ENCODE measurements at regions not wholly inside any gene's neighbourhood (a gene's known extent, or its start where the extent isn't known, plus 50 kb on each side); places are given as distances from the start of the nearest gene placed in this dataset.

- H2AFZ ChIP-seq (ENCODE audit: low read length), result no peak overlapping the region
Measured at GRCh38 chr1:221532071-221532773, 209.7 kb downstream of the DUSP10 start.

GRCh38 chr1:221541296-221541695 is 200.6 kb downstream of the DUSP10 start:
- no peak overlapping the region for H3K4me3 ChIP-seq (ENCODE audit: low read depth, low read length, poor library complexity, severe bottlenecking)
- no peaks in the 10 kb centered on the region for H3K79me2 ChIP-seq (ENCODE audit: insufficient read depth, low read length)
- no peak overlapping the region for H3K4me2 ChIP-seq (ENCODE audit: low read length)
- H3K27ac ChIP-seq (ENCODE audit: low read depth, low read length, poor library complexity, severe bottlenecking), result no peak overlapping the region
- TF ChIP-seq EZH2 (IDR thresholded peaks at IDR 0.05; ENCODE audit: borderline replicate concordance, low read length), result no peak
- TF ChIP-seq, protein P1, sequence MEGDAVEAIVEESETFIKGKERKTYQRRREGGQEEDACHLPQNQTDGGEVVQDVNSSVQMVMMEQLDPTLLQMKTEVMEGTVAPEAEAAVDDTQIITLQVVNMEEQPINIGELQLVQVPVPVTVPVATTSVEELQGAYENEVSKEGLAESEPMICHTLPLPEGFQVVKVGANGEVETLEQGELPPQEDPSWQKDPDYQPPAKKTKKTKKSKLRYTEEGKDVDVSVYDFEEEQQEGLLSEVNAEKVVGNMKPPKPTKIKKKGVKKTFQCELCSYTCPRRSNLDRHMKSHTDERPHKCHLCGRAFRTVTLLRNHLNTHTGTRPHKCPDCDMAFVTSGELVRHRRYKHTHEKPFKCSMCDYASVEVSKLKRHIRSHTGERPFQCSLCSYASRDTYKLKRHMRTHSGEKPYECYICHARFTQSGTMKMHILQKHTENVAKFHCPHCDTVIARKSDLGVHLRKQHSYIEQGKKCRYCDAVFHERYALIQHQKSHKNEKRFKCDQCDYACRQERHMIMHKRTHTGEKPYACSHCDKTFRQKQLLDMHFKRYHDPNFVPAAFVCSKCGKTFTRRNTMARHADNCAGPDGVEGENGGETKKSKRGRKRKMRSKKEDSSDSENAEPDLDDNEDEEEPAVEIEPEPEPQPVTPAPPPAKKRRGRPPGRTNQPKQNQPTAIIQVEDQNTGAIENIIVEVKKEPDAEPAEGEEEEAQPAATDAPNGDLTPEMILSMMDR (IDR thresholded peaks at IDR 0.05; ENCODE audit: low read length), result no peak
- H3K9me2 ChIP-seq (ENCODE audit: low read depth, low read length), result no peaks in the 10 kb centered on the region
- no peak overlapping the region for H2AFZ ChIP-seq (ENCODE audit: low read length)
- H4K20me1 ChIP-seq (ENCODE audit: insufficient read depth, low read length), result no peaks in the 10 kb centered on the region
- no peaks in the 10 kb centered on the region for H3K27me3 ChIP-seq (ENCODE audit: insufficient read depth, low read length)
- H3F3A ChIP-seq (ENCODE audit: insufficient read depth, low read length), result no peaks in the 10 kb centered on the region
- H3K9me3 ChIP-seq (ENCODE audit: low read length), result no peaks in the 10 kb centered on the region
- H3K36me3 ChIP-seq (ENCODE audit: insufficient read depth, low read length), result no peaks in the 10 kb centered on the region
- H3K9ac ChIP-seq (ENCODE audit: low read length), result no peak overlapping the region
- H3K4me1 ChIP-seq (ENCODE audit: insufficient read depth, low read length, severe bottlenecking), result no peaks in the 10 kb centered on the region

More at GRCh38 chr1:221532071-221532773, 209.7 kb downstream of the DUSP10 start:
- Histone ChIP-seq H4K20me1 (ENCODE audit: insufficient read depth, low read length) (no peaks in the 10 kb centered on the region), H3K79me2 (ENCODE audit: insufficient read depth, low read length) (no peaks in the 10 kb centered on the region), H3K4me1 (ENCODE audit: insufficient read depth, low read length, severe bottlenecking) (no peaks in the 10 kb centered on the region), H3K9me2 (ENCODE audit: low read depth, low read length) (no peaks in the 10 kb centered on the region), H3K36me3 (ENCODE audit: insufficient read depth, low read length) (no peaks in the 10 kb centered on the region), H3K4me3 (ENCODE audit: low read depth, low read length, poor library complexity, severe bottlenecking) (no peak overlapping the region), H3K9ac (ENCODE audit: low read length) (no peak overlapping the region), H3K4me2 (ENCODE audit: low read length) (no peak overlapping the region), H3F3A (ENCODE audit: insufficient read depth, low read length) (no peaks in the 10 kb centered on the region), H3K27me3 (ENCODE audit: insufficient read depth, low read length) (no peaks in the 10 kb centered on the region), H3K27ac (ENCODE audit: low read depth, low read length, poor library complexity, severe bottlenecking) (no peak overlapping the region), H3K9me3 (ENCODE audit: low read length) (no peaks in the 10 kb centered on the region)
- TF ChIP-seq, protein P1 (IDR thresholded peaks at IDR 0.05; ENCODE audit: low read length), result no peak
- no peak for TF ChIP-seq EZH2 (IDR thresholded peaks at IDR 0.05; ENCODE audit: borderline replicate concordance, low read length)

- Histone ChIP-seq H3K4me2 (ENCODE audit: low read length) (no peak overlapping the region), H3K4me3 (ENCODE audit: low read depth, low read length, poor library complexity, severe bottlenecking) (no peak overlapping the region), H2AFZ (ENCODE audit: low read length) (no peak overlapping the region), H3K27ac (ENCODE audit: low read depth, low read length, poor library complexity, severe bottlenecking) (no peak overlapping the region), H3F3A (ENCODE audit: insufficient read depth, low read length) (no peaks in the 10 kb centered on the region), H4K20me1 (ENCODE audit: insufficient read depth, low read length) (no peaks in the 10 kb centered on the region), H3K9ac (ENCODE audit: low read length) (no peak overlapping the region), H3K36me3 (ENCODE audit: insufficient read depth, low read length) (no peaks in the 10 kb centered on the region), H3K9me2 (ENCODE audit: low read depth, low read length) (no peaks in the 10 kb centered on the region), H3K27me3 (ENCODE audit: insufficient read depth, low read length) (no peaks in the 10 kb centered on the region), H3K9me3 (ENCODE audit: low read length) (no peaks in the 10 kb centered on the region), H3K79me2 (ENCODE audit: insufficient read depth, low read length) (no peaks in the 10 kb centered on the region), H3K4me1 (ENCODE audit: insufficient read depth, low read length, severe bottlenecking) (no peaks in the 10 kb centered on the region)
- TF ChIP-seq, protein P1 (IDR thresholded peaks at IDR 0.05; ENCODE audit: low read length), result peak; percentile 66
- TF ChIP-seq EZH2 (IDR thresholded peaks at IDR 0.05; ENCODE audit: borderline replicate concordance, low read length), result no peak
Measured at GRCh38 chr1:221543529-221544120, 198.3 kb downstream of the DUSP10 start.
